Right lobe of liver (tissue), 6 donors: ENCODE measurements at regions not wholly inside any gene's neighbourhood (a gene's known extent, or its start where the extent isn't known, plus 50 kb on each side); places are given as distances from the start of the nearest gene placed in this dataset.

ENCODE experiments used
- ATAC-seq, 4 donors: fragments of 200-7000 bp; cut with Tn5 transposase; one replicate each; pipeline ENCODE4 v1.9.1; 2020; ENCODE audit warnings: mild to moderate bottlenecking in 4 of 4, moderate library complexity in 4 of 4
- DNase-seq, 3 donors: peaks; one replicate each; pipeline ENCODE4 v3.0.0-alpha.2; 2020
- H3K27ac ChIP-seq, 3 donors: fragments of 200-600 bp; one replicate each; pipeline ENCODE4 v1.8.0; 2022
- H3K27me3 ChIP-seq, 2 donors: fragments of 200-600 bp; one replicate each; pipeline ENCODE4 v1.8.0; 2022
- H3K36me3 ChIP-seq, 4 donors: fragments of 200-600 bp; sonication (generic) in 1 of 4; one replicate each; pipeline versions ENCODE4 v1.5.1 to v1.8.0; 2017 to 2022; ENCODE audit warnings: control low read depth in 1 of 4
- H3K4me1 ChIP-seq, 4 donors: fragments of 200-600 bp; sonication (generic) in 1 of 4; one replicate each; pipeline versions ENCODE4 v1.5.1 to v1.8.0; 2017 to 2022; ENCODE audit warnings: control low read depth in 1 of 4
- H3K4me3 ChIP-seq, 3 donors: fragments of 200-600 bp; one replicate each; pipeline ENCODE4 v1.8.0; 2022
- H3K9me3 ChIP-seq, 4 donors: fragments of 200-600 bp; sonication (generic) in 1 of 4; one replicate each; pipeline versions ENCODE4 v1.5.1 to v1.8.0; 2017 to 2022; ENCODE audit warnings: control low read depth in 1 of 4
- POLR2A ChIP-seq: fragments of 450-650 bp; IDR thresholded peaks from one replicate; pipeline ENCODE4 v1.6.1; 2017; ENCODE audit warnings: antibody characterized with exemption, mild to moderate bottlenecking
- WGBS: methylation state at CpG from one replicate; pipeline ENCODE4 v1.1.6; 2018; ENCODE audit warnings: low coverage, low lambda C conversion rate; ENCODE audit not compliant: insufficient coverage; ENCODE audit errors: missing lambda C conversion rate; 5-methylcytosine and 5-hydroxymethylcytosine counted together
- intact Hi-C, 2 donors: fragments of 100-400 bp; cut with DNase I; formaldehyde crosslinking; loops; one replicate each; pipeline versions ENCODE4 v1.11.2 to v1.14.1; 2022
- TF ChIP-seq, protein P1 (sequence below), 4 donors: fragments of 200-600 bp in 3 of 4; fragments of 450-650 bp in 1 of 4; IDR thresholded peaks; one replicate each; pipeline versions ENCODE4 v1.5.1 to v1.8.0; 2016 to 2022; ENCODE audit warnings: antibody characterized with exemption in 4 of 4, mild to moderate bottlenecking in 2 of 4
- donor health status: DM: no; HTN: yes; CAD: no.
- donor health status: DM: no; HTN: no; CAD: no.
- donor health status: DM: no; HTN: no; CAD: no.
- donor health status: DM: no; HTN: yes; CAD: no.
- donor health status: DM: no; HTN: yes; CAD: no.

GRCh38 chr9:105193560-105193959 is 50.9 kb upstream of the SLC44A1 start:
- intact Hi-C loops = no loop called here
- no peak for TF ChIP-seq POLR2A
- TF ChIP-seq, protein P1, sequence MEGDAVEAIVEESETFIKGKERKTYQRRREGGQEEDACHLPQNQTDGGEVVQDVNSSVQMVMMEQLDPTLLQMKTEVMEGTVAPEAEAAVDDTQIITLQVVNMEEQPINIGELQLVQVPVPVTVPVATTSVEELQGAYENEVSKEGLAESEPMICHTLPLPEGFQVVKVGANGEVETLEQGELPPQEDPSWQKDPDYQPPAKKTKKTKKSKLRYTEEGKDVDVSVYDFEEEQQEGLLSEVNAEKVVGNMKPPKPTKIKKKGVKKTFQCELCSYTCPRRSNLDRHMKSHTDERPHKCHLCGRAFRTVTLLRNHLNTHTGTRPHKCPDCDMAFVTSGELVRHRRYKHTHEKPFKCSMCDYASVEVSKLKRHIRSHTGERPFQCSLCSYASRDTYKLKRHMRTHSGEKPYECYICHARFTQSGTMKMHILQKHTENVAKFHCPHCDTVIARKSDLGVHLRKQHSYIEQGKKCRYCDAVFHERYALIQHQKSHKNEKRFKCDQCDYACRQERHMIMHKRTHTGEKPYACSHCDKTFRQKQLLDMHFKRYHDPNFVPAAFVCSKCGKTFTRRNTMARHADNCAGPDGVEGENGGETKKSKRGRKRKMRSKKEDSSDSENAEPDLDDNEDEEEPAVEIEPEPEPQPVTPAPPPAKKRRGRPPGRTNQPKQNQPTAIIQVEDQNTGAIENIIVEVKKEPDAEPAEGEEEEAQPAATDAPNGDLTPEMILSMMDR (IDR thresholded peaks at IDR 0.05) = no peak
- Histone ChIP-seq H3K27me3 (no peaks in the 10 kb centered on the region), H3K27ac (no peak overlapping the region), H3K9me3 (no peaks in the 10 kb centered on the region), H3K36me3 (no peaks in the 10 kb centered on the region), H3K4me1 (peaks cover 0 to 27% (median 4%) of the 10 kb centered on the region in 4 donors), H3K4me3 (no peak overlapping the region)
- DNase-seq (no peak), ATAC-seq (no peak)
- 63% methylated on average over 3 of the region's 3 CpGs for WGBS

DNA sequence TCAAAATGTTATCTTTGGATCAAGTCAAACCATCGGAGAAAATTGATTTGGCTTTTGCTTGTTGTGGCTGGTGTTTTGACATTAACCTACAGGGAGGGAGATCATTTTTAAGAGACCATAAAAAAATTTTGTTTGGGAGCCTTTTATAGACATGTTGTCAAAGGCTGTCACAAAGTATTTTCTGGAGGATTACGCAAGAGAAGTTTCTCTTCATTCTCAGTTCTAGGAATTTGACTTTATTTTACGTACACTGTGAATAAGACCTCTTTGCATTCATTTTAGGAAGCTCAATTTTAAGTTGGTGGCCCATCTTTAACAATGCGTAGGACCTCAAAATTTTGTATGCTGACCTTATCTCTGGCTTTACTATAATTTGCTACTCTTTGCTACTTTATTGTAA is 50.2 kb upstream of the SLC44A1 start:
- peak overlapping the region in 1 of 3 donors; percentile 2 for H3K27ac ChIP-seq
- 47% methylated on average over 4 of the region's 4 CpGs for WGBS

More for the DNA sequence above, 50.2 kb upstream of the SLC44A1 start:
- ATAC-seq (no peak), DNase-seq (no peak)
- H3K4me3 ChIP-seq = no peak overlapping the region
- no peaks in the 10 kb centered on the region for H3K27me3 ChIP-seq
- no peak for TF ChIP-seq POLR2A
- TF ChIP-seq, protein P1 (IDR thresholded peaks at IDR 0.05) = no peak
- intact Hi-C loops = no loop called here
- H3K9me3 ChIP-seq = no peaks in the 10 kb centered on the region
- peaks cover 0 to 27% (median 4%) of the 10 kb centered on the region in 4 donors for H3K4me1 ChIP-seq
- no peaks in the 10 kb centered on the region for H3K36me3 ChIP-seq
